AG10803 (cell line): ENCODE measurements at regions not wholly inside any gene's neighbourhood (a gene's known extent, or its start where the extent isn't known, plus 50 kb on each side); places are given as distances from the start of the nearest gene placed in this dataset.

ENCODE experiments used
- DNase-seq: peaks from one replicate; pipeline ENCODE4 v3.0.0; 2010; ENCODE audit warnings: low read depth
- H3K4me3 ChIP-seq: 2 replicates; pipeline ENCODE4 v1.5.1; 2011; ENCODE audit warnings: mild to moderate bottlenecking, low read length, control low read depth
- CTCF ChIP-seq: conservative IDR thresholded peaks from 2 replicates; pipeline ENCODE4 v1.5.1; 2011; ENCODE audit warnings: mild to moderate bottlenecking, low read length, control low read depth, inconsistent platforms

GRCh38 chr18:51429644-51430043 lies 232.2 kb upstream of the MEX3C start:
- DNase-seq: no peak
- no peak for TF ChIP-seq CTCF
- H3K4me3 ChIP-seq: no peak overlapping the region

- no peak for TF ChIP-seq CTCF
- no peak for DNase-seq
- H3K4me3 ChIP-seq: no peak overlapping the region
Measured at GRCh38 chr18:51430538-51430937, 233.1 kb upstream of the MEX3C start.

- no peak for TF ChIP-seq CTCF
- no peak overlapping the region for H3K4me3 ChIP-seq
- DNase-seq: no peak
Measured at GRCh38 chr18:51433296-51433695, 235.8 kb upstream of the MEX3C start.

- H3K4me3 ChIP-seq: no peak overlapping the region
Measured at GRCh38 chr18:51433881-51434280, 236.4 kb upstream of the MEX3C start.

GRCh38 chr18:51437280-51438271 lies 240.1 kb upstream of the MEX3C start:
- no peak for TF ChIP-seq CTCF
- H3K4me3 ChIP-seq: no peak overlapping the region
- no peak for DNase-seq

More at GRCh38 chr18:51433881-51434280, 236.4 kb upstream of the MEX3C start:
- no peak for DNase-seq
- no peak for TF ChIP-seq CTCF

GRCh38 chr18:51438797-51439350 lies 241.4 kb upstream of the MEX3C start:
- TF ChIP-seq CTCF: no peak
- H3K4me3 ChIP-seq: no peak overlapping the region
- DNase-seq: no peak

GRCh38 chr18:51442012-51442411 lies 244.5 kb upstream of the MEX3C start:
- no peak for DNase-seq
- TF ChIP-seq CTCF: no peak
- H3K4me3 ChIP-seq: no peak overlapping the region
